Fibroblast of lung (primary cell): ENCODE measurements at regions not wholly inside any gene's neighbourhood (a gene's known extent, or its start where the extent isn't known, plus 50 kb on each side); places are given as distances from the start of the nearest gene placed in this dataset.

Experiments
- CTCF ChIP-seq, 2 donors: IDR thresholded peaks in 1 of 2; conservative IDR thresholded peaks in 1 of 2; 1 replicate in 1 of 2; 2 replicates in 1 of 2; pipeline ENCODE4 v1.5.1; 2011 to 2012; ENCODE audit warnings: low read length in 2 of 2, control low read depth in 1 of 2, inconsistent platforms in 1 of 2, low read depth in 1 of 2, mild to moderate bottlenecking in 1 of 2
- EZH2 ChIP-seq: IDR thresholded peaks from 2 replicates; pipeline ENCODE4 v1.5.1; 2012; ENCODE audit warnings: low read length, control low read depth, mild to moderate bottlenecking; ENCODE audit errors: missing control alignments

- TF ChIP-seq CTCF (conservative IDR thresholded peaks at IDR 0.05 in 1 of 2, IDR thresholded peaks at IDR 0.05 in 1 of 2; ENCODE audit: low read depth in 1 of 2, low read length in 2 of 2) (no peak), EZH2 (no peak)
These were observed 522.0 kb upstream of the FAM98A start for GRCh38 chr2:34121076-34121475.
